ENCODE measurements at regions not wholly inside any gene's neighbourhood (a gene's known extent, or its start where the extent isn't known, plus 50 kb on each side); places are given as distances from the start of the nearest gene placed in this dataset.
"Not testable (repeated sequence)": the region's sequence is repeated elsewhere in the genome, so short reads cannot be mapped to it uniquely, and the experiment has no call there.

- DNase-seq (ENCODE audit: low read depth), result peak; percentile 4
Observed at GRCh38 chr6:121548131-121548530, 112.7 kb downstream of the GJA1 start.

- peak; percentile 87 for DNase-seq (ENCODE audit: low read depth)
Observed at GRCh38 chr6:121549736-121550135, 114.3 kb downstream of the GJA1 start.

GRCh38 chr6:121550491-121551010 is 115.1 kb downstream of the GJA1 start:
- DNase-seq (ENCODE audit: low read depth), result no peak

DNA sequence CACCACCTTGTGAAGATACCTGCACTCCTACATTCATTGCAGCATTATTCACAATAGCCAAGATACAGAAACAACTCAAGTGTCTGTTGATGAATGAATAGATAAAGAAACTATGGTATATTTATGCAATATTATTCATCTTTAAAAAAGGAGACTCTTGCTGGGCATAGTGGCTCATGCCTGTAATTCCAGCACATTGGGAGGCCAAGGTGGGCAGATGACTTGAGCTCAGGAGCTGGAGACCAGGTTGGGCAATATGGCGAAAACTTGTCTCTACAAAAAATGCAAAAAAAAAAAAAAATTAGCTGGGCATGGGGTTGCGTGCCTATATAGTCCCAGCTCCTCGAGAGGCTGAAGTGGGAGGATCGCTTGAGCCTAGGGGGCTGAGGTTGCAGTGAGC is 119.8 kb downstream of the GJA1 start:
- no peak for DNase-seq (ENCODE audit: low read depth)

DNA sequence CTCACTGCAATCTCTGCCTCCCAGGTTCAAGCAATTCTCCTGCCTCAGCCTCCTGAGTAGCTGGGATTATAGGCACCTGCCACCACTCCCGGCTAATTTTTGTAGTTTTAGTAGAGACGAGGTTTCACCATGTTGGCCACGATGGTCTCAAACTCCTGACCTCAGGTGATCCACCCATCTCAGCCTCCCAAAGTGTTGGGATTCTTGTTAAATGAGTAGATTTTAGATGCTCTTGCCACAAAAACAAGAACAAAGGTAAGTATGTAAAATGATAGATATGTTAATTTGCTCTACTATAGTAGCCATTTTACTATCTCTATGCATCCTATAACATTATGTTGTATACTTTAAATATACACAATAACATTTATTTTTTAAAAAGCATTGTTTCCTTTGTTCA is 120.7 kb downstream of the GJA1 start:
- DNase-seq (ENCODE audit: low read depth), result not testable (repeated sequence)

DNA sequence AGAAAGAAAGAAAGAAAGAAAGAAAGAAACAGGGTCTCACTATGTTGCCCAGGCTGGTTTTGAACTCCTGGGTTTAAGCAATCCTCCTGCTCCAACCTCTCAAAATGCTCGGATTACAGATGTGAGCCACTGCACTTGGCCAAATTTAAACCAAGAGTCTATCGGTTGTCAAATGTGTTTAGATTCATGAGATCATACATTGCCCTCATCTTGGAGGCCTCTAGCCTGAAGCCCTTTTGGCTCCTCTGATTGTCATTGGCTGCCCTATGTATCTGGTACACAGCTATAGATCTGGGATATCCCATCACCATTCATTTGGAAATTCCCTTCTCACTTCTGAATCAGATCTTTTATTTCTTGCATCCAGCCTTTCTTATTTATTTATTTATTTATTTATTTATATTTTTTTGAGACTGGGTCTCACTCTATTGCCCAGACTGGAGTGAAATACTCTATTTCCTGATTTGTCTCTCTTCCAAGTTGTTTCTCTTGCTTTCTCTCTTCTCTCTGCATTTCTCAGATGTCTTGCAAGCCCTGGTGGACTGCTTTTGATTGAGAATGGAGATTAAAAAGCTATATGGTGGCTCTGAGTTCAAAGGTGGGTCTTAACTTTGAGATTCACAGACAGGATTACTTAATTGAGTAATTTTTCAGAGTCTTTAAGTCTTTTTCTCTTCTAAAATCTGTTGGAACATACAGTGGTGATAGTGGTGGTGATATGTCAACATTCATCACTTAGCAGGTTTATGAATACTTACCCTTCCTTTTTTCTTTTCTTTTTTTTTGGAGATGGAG is 121.9 kb downstream of the GJA1 start:
- no peak for DNase-seq (ENCODE audit: low read depth)

- DNase-seq (ENCODE audit: low read depth), result no peak
Observed at GRCh38 chr6:121559611-121560269, 124.3 kb downstream of the GJA1 start.

GRCh38 chr6:121560476-121560875 is 125.0 kb downstream of the GJA1 start:
- no peak for DNase-seq (ENCODE audit: low read depth)

DNA sequence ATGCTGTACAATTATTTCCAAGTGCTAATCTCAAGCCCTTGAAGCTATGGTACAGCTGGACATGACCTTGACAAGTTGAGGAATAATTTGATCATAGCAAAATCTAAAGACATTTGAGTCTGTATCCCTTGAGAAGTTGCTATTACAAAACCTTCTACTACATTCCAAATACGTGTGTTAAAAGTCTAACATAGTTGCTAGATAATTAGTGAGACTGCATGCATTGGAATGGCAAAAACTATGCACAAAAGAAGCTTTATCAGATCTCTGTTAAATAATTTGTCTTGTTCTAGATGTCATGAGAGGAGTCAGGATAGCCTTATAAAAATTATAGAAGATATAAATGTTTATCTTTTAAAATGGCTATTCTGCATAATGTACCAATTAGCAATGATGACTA is 127.8 kb downstream of the GJA1 start:
- DNase-seq (ENCODE audit: low read depth), result no peak

GRCh38 chr6:121564529-121564928 is 129.1 kb downstream of the GJA1 start:
- not testable (repeated sequence) for DNase-seq (ENCODE audit: low read depth)

GRCh38 chr6:121571455-121571854 is 136.0 kb downstream of the GJA1 start:
- DNase-seq (ENCODE audit: low read depth), result no peak

DNA sequence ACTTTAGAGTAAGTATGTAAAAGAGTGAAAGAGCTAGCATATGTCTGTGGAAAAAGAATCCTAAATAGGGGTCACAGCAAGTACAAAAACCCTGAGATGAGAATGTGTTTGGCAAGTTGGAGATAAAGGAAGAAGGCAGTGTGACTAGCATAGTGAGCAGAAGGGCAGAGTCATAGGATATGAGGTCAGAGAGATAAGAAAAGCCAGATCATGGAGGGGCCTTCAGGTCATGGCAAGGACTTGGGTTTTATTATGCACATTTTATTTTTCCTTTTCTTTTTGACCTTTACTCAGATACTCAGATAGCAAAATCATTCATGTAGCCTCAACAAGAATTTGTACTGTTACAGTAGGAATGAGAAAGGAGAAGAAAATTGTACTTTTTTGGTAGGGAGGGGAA is 138.0 kb downstream of the GJA1 start:
- DNase-seq (ENCODE audit: low read depth), result no peak

DNA sequence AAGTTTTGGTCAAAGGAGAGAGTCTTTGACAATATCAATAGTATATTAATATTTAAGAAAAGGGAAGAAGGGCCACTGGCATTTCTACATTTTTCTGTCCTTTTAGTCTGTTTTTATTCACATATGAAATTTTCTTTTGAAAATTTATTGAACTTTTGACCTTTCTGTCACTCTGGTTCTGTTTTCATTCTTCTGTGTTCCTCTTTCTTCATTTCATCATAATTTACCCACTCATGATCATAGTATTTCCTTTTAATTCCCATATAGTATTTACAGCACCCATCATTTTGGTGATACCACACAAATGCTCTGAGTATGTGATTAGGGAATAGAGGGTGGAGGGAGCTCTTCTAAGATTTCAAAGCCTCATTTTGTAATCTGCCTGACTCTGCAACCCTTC is 142.8 kb downstream of the GJA1 start:
- no peak for DNase-seq (ENCODE audit: low read depth)

DNA sequence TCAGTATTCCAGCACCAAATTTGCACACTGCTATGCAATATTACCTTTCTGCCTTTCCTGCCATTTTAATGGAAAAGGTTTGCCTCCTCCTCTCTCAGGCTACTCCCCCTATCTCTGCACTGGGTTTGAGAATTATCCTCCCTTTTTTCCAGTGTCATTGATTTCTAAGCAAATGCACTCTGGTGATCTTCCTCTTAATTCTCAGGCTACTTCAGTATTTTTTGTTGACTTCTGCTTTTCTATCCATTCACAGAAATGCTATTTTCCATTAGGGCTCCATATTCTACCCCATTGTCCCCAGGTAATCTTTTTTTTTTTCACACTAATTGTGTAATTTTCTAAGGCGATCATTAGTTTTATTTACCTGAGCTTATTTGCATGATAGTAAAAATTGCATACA is 144.0 kb downstream of the GJA1 start:
- no peak for DNase-seq (ENCODE audit: low read depth)

- DNase-seq (ENCODE audit: low read depth), result no peak
Observed at GRCh38 chr6:121581327-121581726, 145.9 kb downstream of the GJA1 start.

DNA sequence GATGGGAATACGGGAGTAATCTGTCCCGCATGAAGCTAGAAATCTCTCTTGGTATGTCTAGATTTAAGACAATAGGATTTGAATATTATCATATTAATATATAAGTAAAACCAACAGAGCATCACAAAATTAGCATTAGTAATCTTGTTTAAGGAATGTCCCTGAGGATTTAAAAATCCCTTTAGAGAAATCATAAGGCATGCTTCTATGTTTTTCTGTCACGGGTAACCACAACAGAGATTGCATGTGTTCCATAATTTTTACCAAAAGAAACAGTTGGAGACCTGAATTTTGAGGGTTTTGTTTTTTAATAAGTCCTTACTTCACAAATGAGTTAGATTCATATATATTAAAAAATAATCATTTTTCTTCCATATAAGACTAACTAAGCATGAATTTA is 146.8 kb downstream of the GJA1 start:
- DNase-seq (ENCODE audit: low read depth), result no peak

GRCh38 chr6:121584586-121585369 is 149.3 kb downstream of the GJA1 start:
- no peak for DNase-seq (ENCODE audit: low read depth)

- DNase-seq (ENCODE audit: low read depth), result no peak
Observed at GRCh38 chr6:121590438-121590837, 155.0 kb downstream of the GJA1 start.

DNA sequence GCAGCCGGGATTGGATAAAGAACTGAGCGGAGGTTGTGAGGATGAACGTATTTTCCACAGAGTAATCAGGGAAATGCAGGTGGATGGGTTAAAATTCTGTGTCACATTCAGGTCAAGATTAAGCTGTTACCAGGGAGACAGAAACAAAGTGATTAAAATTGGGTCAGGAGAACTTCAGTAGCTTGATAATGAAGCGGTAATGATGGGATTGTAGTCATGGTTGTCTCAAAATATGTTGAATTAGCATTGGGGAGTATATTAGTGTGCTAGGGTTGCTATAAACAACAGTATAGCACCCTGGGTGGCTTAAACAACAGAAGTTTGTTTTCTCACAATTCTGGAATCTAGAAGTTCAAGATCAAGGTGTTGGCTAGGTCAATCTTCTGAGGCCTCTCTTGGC is 155.5 kb downstream of the GJA1 start:
- DNase-seq (ENCODE audit: low read depth), result no peak

DNA sequence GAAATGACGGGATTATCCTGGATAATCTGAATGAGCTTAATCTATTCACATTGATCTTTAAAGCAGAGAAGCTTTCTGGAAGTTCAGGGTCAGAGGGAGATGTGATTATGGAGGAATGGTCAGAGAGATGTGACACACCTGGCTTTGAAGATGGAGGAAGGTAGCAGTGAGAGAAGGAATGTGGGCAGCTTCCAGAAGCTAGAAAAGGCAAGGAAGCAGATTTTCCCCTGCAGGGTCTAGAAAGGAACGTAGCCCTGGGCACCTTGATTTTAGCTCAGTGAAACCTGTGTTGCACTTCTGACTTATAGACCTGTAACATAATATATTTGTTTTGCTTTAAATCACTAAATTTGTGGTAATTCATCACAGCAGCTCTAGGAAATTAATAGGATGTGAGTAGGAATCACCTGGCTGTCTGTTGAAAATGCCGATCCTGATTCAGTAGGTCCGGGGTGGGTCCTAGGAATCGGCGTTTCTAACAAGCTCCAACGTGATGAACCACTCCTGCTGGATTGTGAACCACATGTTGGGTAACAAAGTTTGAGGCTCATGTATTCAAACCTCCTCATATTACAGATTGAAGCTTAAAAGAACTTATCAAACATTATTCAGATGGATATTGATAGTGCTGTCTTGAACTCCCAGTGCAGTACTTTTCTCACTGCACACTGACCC is 157.0 kb downstream of the GJA1 start:
- DNase-seq (ENCODE audit: low read depth), result no peak

GRCh38 chr6:121593011-121593641 is 157.7 kb downstream of the GJA1 start:
- DNase-seq (ENCODE audit: low read depth), result no peak

GRCh38 chr6:121594053-121594452 is 158.6 kb downstream of the GJA1 start:
- no peak for DNase-seq (ENCODE audit: low read depth)
